ENCODE measurements at regions not wholly inside any gene's neighbourhood (a gene's known extent, or its start where the extent isn't known, plus 50 kb on each side); places are given as distances from the start of the nearest gene placed in this dataset.

GRCh38 chr1:148309940-148310500, 157.9 kb upstream of the NBPF11 start:
- Histone ChIP-seq H3K9ac (ENCODE audit: insufficient read depth in 1 of 2, low read depth in 2 of 2, low read length in 2 of 2) (no peak overlapping the region), H3K4me1 (replicated peaks in 1 of 2; ENCODE audit: control insufficient read depth in 2 of 2, insufficient read depth in 2 of 2, low read length in 2 of 2) (peaks cover 0 to 4% of the 10 kb centered on the region in 2 experiments; a peak in 3 of 5 replicates), H3K4me2 (ENCODE audit: insufficient read depth, low read length) (no peak overlapping the region), H3K79me2 (ENCODE audit: control insufficient read depth, insufficient read depth, low read length) (no peaks in the 10 kb centered on the region), H3K9me1 (ENCODE audit: control insufficient read depth, insufficient read depth, low read length) (no peaks in the 10 kb centered on the region), H3K36me3 (ENCODE audit: control insufficient read depth, insufficient read depth, low read length) (no peaks in the 10 kb centered on the region), H3K4me3 (no peak overlapping the region), H4K20me1 (replicated peaks; ENCODE audit: control insufficient read depth, insufficient read depth, low read length) (no peaks in the 10 kb centered on the region), H3K27ac (ENCODE audit: extremely low read depth, low read depth, low read length) (no peak overlapping the region), H3K27me3 (ENCODE audit: control insufficient read depth in 2 of 2, insufficient read depth in 2 of 2, low read length in 2 of 2) (peaks cover 8 to 22% of the 10 kb centered on the region in 2 experiments), H2AFZ (ENCODE audit: low read depth, low read length) (no peak overlapping the region), H3K9me3 (replicated peaks; ENCODE audit: control insufficient read depth, insufficient read depth, low read depth, low read length) (0 out of 2 replicates have a peak, but pooled peaks cover 6% of the 10 kb centered on the region)
- intact Hi-C loops (cut with micrococcal nuclease) (no loop called here), in situ Hi-C loops (cut with MboI) (no loop called here)
- CTCF ChIA-PET (ENCODE audit: low intra/inter-chr PET ratio) = no interaction called here
- WGBS (ENCODE audit: insufficient coverage, low coverage, missing lambda C conversion rate) = 26% methylated on average over 37 of the region's 37 CpGs
- no peak for ATAC-seq
- no peak for TF ChIP-seq ZNF41 (CRISPR knock-in tag; conservative IDR thresholded peaks at IDR 0.05)
- TF ChIP-seq ZZZ3 (IDR thresholded peaks at IDR 0.05) = no peak
- TF ChIP-seq SETDB1 (IDR thresholded peaks at IDR 0.05; ENCODE audit: low read length) = no peak
- no peak for TF ChIP-seq CEBPZ (IDR thresholded peaks at IDR 0.05; ENCODE audit: borderline replicate concordance, low read depth, low read length)
- no peak for TF ChIP-seq KLF16 (IDR thresholded peaks at IDR 0.05)
- TF ChIP-seq POLR2B (IDR thresholded peaks at IDR 0.05; ENCODE audit: low read depth, partially characterized antibody) = no peak
- no peak for TF ChIP-seq ZNF184 (CRISPR knock-in tag; IDR thresholded peaks at IDR 0.05)
- TF ChIP-seq MTF1 (CRISPR knock-in tag; IDR thresholded peaks at IDR 0.05; ENCODE audit: borderline replicate concordance) = no peak
- no peak for TF ChIP-seq ZNF511 (CRISPR knock-in tag; IDR thresholded peaks at IDR 0.05)
- TF ChIP-seq ZNF12 (CRISPR knock-in tag; IDR thresholded peaks at IDR 0.05) = no peak
- TF ChIP-seq ESRRB (CRISPR knock-in tag; IDR thresholded peaks at IDR 0.05; ENCODE audit: borderline replicate concordance) = no peak
- no peak for TF ChIP-seq ZFPM2 (CRISPR knock-in tag; IDR thresholded peaks at IDR 0.05)
- no peak for TF ChIP-seq SP1 (CRISPR knock-in tag; IDR thresholded peaks at IDR 0.05)
- no peak for TF ChIP-seq STAG1 (CRISPR knock-in tag; IDR thresholded peaks at IDR 0.05; ENCODE audit: borderline replicate concordance)
- no peak for TF ChIP-seq ARID2 (IDR thresholded peaks at IDR 0.05)
- TF ChIP-seq L3MBTL2 (IDR thresholded peaks at IDR 0.05) = no peak
- no peak for TF ChIP-seq BDP1 (IDR thresholded peaks at IDR 0.05; ENCODE audit: insufficient read depth, insufficient read length)
- no TSS peak for BruUV-seq (replicated peaks)
- POLR2A ChIA-PET = no interaction called here
- no peak for FAIRE-seq
- DNase-seq (ENCODE audit: extremely low read depth in 1 of 4, low spot score in 3 of 4) = no peak

Data from K562 (cell line).